ENCODE measurements at regions not wholly inside any gene's neighbourhood (a gene's known extent, or its start where the extent isn't known, plus 50 kb on each side); places are given as distances from the start of the nearest gene placed in this dataset.
A peak's percentile ranks its signal among the peaks of the same experiment; 100 is the strongest.
"Not testable (repeated sequence)": the region's sequence is repeated elsewhere in the genome, so short reads cannot be mapped to it uniquely, and the experiment has no call there.

- no peak for DNase-seq
Observed at GRCh38 chr6:126891158-126891557, 227.3 kb upstream of the RSPO3 start.

GRCh38 chr6:126892869-126893268, 225.6 kb upstream of the RSPO3 start:
- not testable (repeated sequence) for DNase-seq

- no peak for DNase-seq
Observed at GRCh38 chr6:126897758-126898157, 220.7 kb upstream of the RSPO3 start.

GRCh38 chr6:126904176-126904575, 214.3 kb upstream of the RSPO3 start:
- DNase-seq = no peak

GRCh38 chr6:126905917-126906316, 212.6 kb upstream of the RSPO3 start:
- DNase-seq = no peak

GRCh38 chr6:126907312-126907711, 211.2 kb upstream of the RSPO3 start:
- no peak for DNase-seq

GRCh38 chr6:126907996-126908395, 210.5 kb upstream of the RSPO3 start:
- DNase-seq = no peak

GRCh38 chr6:126909493-126909892, 209.0 kb upstream of the RSPO3 start:
- no peak for DNase-seq

GRCh38 chr6:126913651-126914050, 204.8 kb upstream of the RSPO3 start:
- no peak for DNase-seq

- DNase-seq = no peak
Observed at GRCh38 chr6:126914172-126914571, 204.3 kb upstream of the RSPO3 start.

GRCh38 chr6:126914801-126915200, 203.7 kb upstream of the RSPO3 start:
- peak in 1 of 58 donors; percentile 18 for DNase-seq

- no peak for DNase-seq
Observed at GRCh38 chr6:126919947-126920346, 198.5 kb upstream of the RSPO3 start.

GRCh38 chr6:126923807-126924206, 194.7 kb upstream of the RSPO3 start:
- no peak for DNase-seq

- no peak for DNase-seq
Observed at GRCh38 chr6:126926926-126927325, 191.5 kb upstream of the RSPO3 start.

- DNase-seq = no peak
Observed at GRCh38 chr6:126927841-126928240, 190.6 kb upstream of the RSPO3 start.

GRCh38 chr6:126937426-126937825, 181.0 kb upstream of the RSPO3 start:
- no peak for DNase-seq

GRCh38 chr6:126939784-126940183, 178.7 kb upstream of the RSPO3 start:
- no peak for DNase-seq

GRCh38 chr6:126941751-126942150, 176.7 kb upstream of the RSPO3 start:
- no peak for DNase-seq

GRCh38 chr6:126944512-126944911, 174.0 kb upstream of the RSPO3 start:
- DNase-seq = no peak

- no peak for DNase-seq
Observed at GRCh38 chr6:126945150-126945685, 173.3 kb upstream of the RSPO3 start.

- no peak for DNase-seq
Observed at GRCh38 chr6:126945812-126946360, 172.6 kb upstream of the RSPO3 start.

- no peak for DNase-seq
Observed at GRCh38 chr6:126947070-126947469, 171.4 kb upstream of the RSPO3 start.

GRCh38 chr6:126949786-126950185, 168.7 kb upstream of the RSPO3 start:
- no peak for DNase-seq

GRCh38 chr6:126955621-126956020, 162.8 kb upstream of the RSPO3 start:
- no peak for DNase-seq
